WI38 (cell line): ENCODE measurements at regions not wholly inside any gene's neighbourhood (a gene's known extent, or its start where the extent isn't known, plus 50 kb on each side); places are given as distances from the start of the nearest gene placed in this dataset.

Experiments
- H3K4me3 ChIP-seq: 2 replicates; pipeline ENCODE4 v1.5.1; 2011; ENCODE audit warnings: low read depth, mild to moderate bottlenecking, control low read depth, low read length
- CTCF ChIP-seq: IDR thresholded peaks from 2 replicates; pipeline ENCODE4 v1.5.1; 2012; ENCODE audit warnings: low read depth, mild to moderate bottlenecking, control low read depth, low read length

DNA sequence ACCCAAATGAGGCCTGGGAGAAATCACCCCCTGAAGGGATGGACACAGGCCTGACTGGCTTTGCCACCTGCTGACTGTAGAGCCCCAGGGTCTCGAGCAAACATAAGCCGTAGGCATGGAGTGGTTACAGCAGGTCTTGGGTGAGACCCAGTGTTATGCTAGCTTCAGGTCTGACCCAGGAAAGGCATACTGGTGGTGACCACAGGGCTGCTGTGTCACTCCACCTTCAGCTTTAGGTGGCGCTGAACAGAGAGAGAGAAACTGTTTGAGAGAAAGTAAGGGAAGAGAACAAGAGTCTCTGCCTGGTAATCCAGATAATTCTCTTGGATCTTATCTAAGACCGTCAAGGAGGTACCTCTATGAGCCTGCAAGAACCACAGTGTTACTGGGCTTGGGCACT, 1544.2 kb upstream of the TMEFF2 start:
- no peak for TF ChIP-seq CTCF

GRCh38 chr2:193712912-193713311, 1518.2 kb upstream of the TMEFF2 start:
- no peak for TF ChIP-seq CTCF
- H3K4me3 ChIP-seq, result no peak overlapping the region

More for the DNA sequence above, 1544.2 kb upstream of the TMEFF2 start:
- H3K4me3 ChIP-seq, result no peak overlapping the region

DNA sequence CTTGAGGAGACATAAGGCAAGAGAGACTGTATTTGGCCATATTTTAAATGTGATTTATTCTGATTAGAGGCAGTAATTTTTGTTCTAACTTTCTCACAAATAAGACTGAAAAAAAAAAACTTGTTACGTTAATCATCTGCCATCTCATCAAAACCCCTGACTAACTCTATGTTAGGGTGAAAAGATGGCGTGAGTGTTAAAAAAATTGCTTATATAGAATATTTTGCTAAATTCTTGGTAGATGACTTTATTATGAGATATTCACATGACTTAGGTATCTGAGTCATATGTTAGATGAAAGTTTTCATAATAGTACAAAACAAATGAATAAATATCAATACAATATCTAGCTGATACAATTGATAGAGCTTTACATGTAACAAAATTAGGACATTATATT, 1508.7 kb upstream of the TMEFF2 start:
- no peak overlapping the region for H3K4me3 ChIP-seq
- no peak for TF ChIP-seq CTCF

DNA sequence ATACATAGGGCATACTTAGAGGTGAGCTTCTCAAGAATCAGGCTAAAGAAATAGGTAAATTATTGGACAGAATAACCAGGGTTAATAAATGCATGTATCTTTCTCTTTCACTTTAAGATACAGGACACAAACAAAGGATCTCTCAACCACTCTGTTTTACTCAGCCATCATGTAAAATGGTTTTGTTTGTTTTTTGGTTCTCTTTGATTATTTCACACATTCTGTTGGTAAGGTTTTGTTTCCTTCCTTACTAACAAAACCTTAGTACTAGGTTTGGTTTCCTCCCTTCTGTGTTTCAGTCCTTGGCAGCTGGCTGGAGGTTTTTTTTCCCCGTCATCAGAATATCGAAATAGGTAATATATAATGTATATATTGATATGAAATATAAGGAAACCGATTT, 1506.8 kb upstream of the TMEFF2 start:
- no peak for TF ChIP-seq CTCF
- no peak overlapping the region for H3K4me3 ChIP-seq

- no peak for TF ChIP-seq CTCF
- H3K4me3 ChIP-seq, result no peak overlapping the region
Observed at GRCh38 chr2:193695367-193695766, 1500.6 kb upstream of the TMEFF2 start.

GRCh38 chr2:193693758-193694157, 1499.0 kb upstream of the TMEFF2 start:
- H3K4me3 ChIP-seq, result no peak overlapping the region
- TF ChIP-seq CTCF, result no peak

- H3K4me3 ChIP-seq, result no peak overlapping the region
- TF ChIP-seq CTCF, result no peak
Observed at GRCh38 chr2:193690572-193690971, 1495.8 kb upstream of the TMEFF2 start.
